ENCODE measurements at regions not wholly inside any gene's neighbourhood (a gene's known extent, or its start where the extent isn't known, plus 50 kb on each side); places are given as distances from the start of the nearest gene placed in this dataset.

- Histone ChIP-seq H3K36me3 (no peaks in the 10 kb centered on the region), H3K9me3 (no peaks in the 10 kb centered on the region), H3K27me3 (no peaks in the 10 kb centered on the region), H3K4me3 (ENCODE audit: low read depth in 1 of 2, low read length in 1 of 2) (no peak overlapping the region), H3K4me1 (ENCODE audit: control insufficient read depth in 1 of 2, insufficient read depth in 1 of 2, low read depth in 1 of 2, low read length in 1 of 2) (no peaks in the 10 kb centered on the region), H3K27ac (no peak overlapping the region)
- TF ChIP-seq CTCF (IDR thresholded peaks at IDR 0.05) = no peak
Measured at GRCh38 chr19:31670931-31671330, 321.7 kb upstream of the TSHZ3 start.

GRCh38 chr19:31671411-31672035, 322.3 kb upstream of the TSHZ3 start:
- no peak overlapping the region for H3K27ac ChIP-seq
- no peak for TF ChIP-seq CTCF (IDR thresholded peaks at IDR 0.05)
- H3K4me3 ChIP-seq (ENCODE audit: low read depth in 1 of 2, low read length in 1 of 2) = no peak overlapping the region
- no peaks in the 10 kb centered on the region for H3K9me3 ChIP-seq
- H3K4me1 ChIP-seq (ENCODE audit: control insufficient read depth in 1 of 2, insufficient read depth in 1 of 2, low read depth in 1 of 2, low read length in 1 of 2) = no peaks in the 10 kb centered on the region
- no peaks in the 10 kb centered on the region for H3K36me3 ChIP-seq
- H3K27me3 ChIP-seq = no peaks in the 10 kb centered on the region

- no peak for TF ChIP-seq CTCF (IDR thresholded peaks at IDR 0.05)
- Histone ChIP-seq H3K27ac (no peak overlapping the region), H3K4me3 (ENCODE audit: low read depth in 1 of 2, low read length in 1 of 2) (no peak overlapping the region)
Measured at GRCh38 chr19:31674503-31675192, 325.4 kb upstream of the TSHZ3 start.

DNA sequence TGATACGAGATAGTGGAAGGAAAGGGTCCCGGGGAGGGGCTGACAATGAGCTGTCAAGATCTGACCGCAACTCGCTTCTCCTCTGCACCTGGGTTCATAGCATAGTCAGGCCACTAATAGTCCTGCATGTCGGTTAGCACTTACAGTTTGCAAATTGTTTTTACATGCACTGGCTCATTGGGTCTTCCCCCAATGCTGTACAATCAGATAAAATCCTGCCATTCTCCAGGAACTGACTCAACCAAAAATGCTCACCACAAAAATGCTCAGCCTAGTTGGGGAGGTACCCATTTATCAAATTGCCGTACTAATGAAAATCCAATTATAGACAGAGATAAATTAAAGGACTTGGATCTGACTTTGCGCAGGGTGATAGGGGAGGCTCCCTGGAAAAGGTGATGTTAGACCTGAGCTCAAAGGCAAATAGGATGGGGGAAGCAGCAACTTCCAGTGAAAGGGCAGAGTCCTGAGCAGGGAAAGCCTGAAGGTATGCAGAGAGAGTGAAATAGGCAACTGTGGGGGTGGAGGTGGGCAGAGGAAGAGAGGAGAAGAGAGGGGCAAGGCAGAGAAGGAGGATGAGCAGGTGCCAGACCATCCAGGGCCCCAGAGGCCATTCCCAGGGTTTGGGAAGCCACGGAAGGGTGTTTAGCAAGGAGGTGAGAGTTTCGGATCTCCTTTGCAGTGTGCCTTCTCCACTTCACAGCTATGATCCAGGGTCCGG, 326.1 kb upstream of the TSHZ3 start:
- TF ChIP-seq CTCF (IDR thresholded peaks at IDR 0.05) = no peak
- Histone ChIP-seq H3K9me3 (no peaks in the 10 kb centered on the region), H3K4me1 (ENCODE audit: control insufficient read depth in 1 of 2, insufficient read depth in 1 of 2, low read depth in 1 of 2, low read length in 1 of 2) (no peaks in the 10 kb centered on the region), H3K36me3 (no peaks in the 10 kb centered on the region), H3K27me3 (no peaks in the 10 kb centered on the region), H3K4me3 (ENCODE audit: low read depth in 1 of 2, low read length in 1 of 2) (no peak overlapping the region), H3K27ac (no peak overlapping the region)

More at GRCh38 chr19:31674503-31675192, 325.4 kb upstream of the TSHZ3 start:
- Histone ChIP-seq H3K4me1 (ENCODE audit: control insufficient read depth in 1 of 2, insufficient read depth in 1 of 2, low read depth in 1 of 2, low read length in 1 of 2) (no peaks in the 10 kb centered on the region), H3K36me3 (no peaks in the 10 kb centered on the region), H3K9me3 (no peaks in the 10 kb centered on the region), H3K27me3 (no peaks in the 10 kb centered on the region)

- Histone ChIP-seq H3K27me3 (no peaks in the 10 kb centered on the region), H3K27ac (no peak overlapping the region), H3K4me1 (ENCODE audit: control insufficient read depth in 1 of 2, insufficient read depth in 1 of 2, low read depth in 1 of 2, low read length in 1 of 2) (no peaks in the 10 kb centered on the region), H3K36me3 (no peaks in the 10 kb centered on the region), H3K4me3 (ENCODE audit: low read depth in 1 of 2, low read length in 1 of 2) (no peak overlapping the region), H3K9me3 (no peaks in the 10 kb centered on the region)
- TF ChIP-seq CTCF (IDR thresholded peaks at IDR 0.05) = no peak
Measured at GRCh38 chr19:31676271-31677004, 327.2 kb upstream of the TSHZ3 start.
